Fibroblast of lung (primary cell): ENCODE measurements at regions not wholly inside any gene's neighbourhood (a gene's known extent, or its start where the extent isn't known, plus 50 kb on each side); places are given as distances from the start of the nearest gene placed in this dataset.

Source experiments
- EZH2 ChIP-seq: IDR thresholded peaks from 2 replicates; pipeline ENCODE4 v1.5.1; 2012; ENCODE audit warnings: low read length, control low read depth, mild to moderate bottlenecking; ENCODE audit errors: missing control alignments
- TF ChIP-seq, protein P1 (sequence below), 2 donors: IDR thresholded peaks in 1 of 2; conservative IDR thresholded peaks in 1 of 2; 1 replicate in 1 of 2; 2 replicates in 1 of 2; pipeline ENCODE4 v1.5.1; 2011 to 2012; ENCODE audit warnings: low read length in 2 of 2, control low read depth in 1 of 2, inconsistent platforms in 1 of 2, low read depth in 1 of 2, mild to moderate bottlenecking in 1 of 2

- TF ChIP-seq, protein P1, sequence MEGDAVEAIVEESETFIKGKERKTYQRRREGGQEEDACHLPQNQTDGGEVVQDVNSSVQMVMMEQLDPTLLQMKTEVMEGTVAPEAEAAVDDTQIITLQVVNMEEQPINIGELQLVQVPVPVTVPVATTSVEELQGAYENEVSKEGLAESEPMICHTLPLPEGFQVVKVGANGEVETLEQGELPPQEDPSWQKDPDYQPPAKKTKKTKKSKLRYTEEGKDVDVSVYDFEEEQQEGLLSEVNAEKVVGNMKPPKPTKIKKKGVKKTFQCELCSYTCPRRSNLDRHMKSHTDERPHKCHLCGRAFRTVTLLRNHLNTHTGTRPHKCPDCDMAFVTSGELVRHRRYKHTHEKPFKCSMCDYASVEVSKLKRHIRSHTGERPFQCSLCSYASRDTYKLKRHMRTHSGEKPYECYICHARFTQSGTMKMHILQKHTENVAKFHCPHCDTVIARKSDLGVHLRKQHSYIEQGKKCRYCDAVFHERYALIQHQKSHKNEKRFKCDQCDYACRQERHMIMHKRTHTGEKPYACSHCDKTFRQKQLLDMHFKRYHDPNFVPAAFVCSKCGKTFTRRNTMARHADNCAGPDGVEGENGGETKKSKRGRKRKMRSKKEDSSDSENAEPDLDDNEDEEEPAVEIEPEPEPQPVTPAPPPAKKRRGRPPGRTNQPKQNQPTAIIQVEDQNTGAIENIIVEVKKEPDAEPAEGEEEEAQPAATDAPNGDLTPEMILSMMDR (conservative IDR thresholded peaks at IDR 0.05 in 1 of 2, IDR thresholded peaks at IDR 0.05 in 1 of 2; ENCODE audit: low read depth in 1 of 2, low read length in 2 of 2), result no peak
- TF ChIP-seq EZH2, result no peak
Observed at GRCh38 chr10:4282496-4282895, 497.5 kb upstream of the KLF6 start.
